ENCODE measurements at regions not wholly inside any gene's neighbourhood (a gene's known extent, or its start where the extent isn't known, plus 50 kb on each side); places are given as distances from the start of the nearest gene placed in this dataset.

- DNase-seq: no peak
Observed at GRCh38 chr6:51336185-51336584, 517.5 kb downstream of the TFAP2B start.

DNA sequence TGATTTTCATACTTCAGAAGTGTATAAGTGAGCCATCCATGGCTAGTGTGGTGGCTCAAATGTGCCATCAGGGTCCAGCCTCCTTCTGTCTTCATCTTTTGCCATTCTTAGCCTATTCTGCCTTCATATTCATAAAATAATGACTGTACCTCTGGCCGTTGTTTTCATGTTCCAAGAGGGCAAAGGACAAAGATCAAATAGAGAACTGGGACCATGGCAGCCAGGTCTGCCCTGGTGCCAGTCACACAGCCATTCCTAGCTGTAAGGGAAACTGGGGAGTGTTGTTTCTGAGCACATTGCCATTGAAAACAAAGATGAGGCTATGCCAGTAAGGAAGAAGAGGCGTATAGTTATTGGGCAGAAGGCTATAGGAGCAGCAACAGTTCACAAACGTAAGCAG lies 518.6 kb downstream of the TFAP2B start:
- DNase-seq: no peak

GRCh38 chr6:51339108-51339507 lies 520.4 kb downstream of the TFAP2B start:
- no peak for DNase-seq

- no peak for DNase-seq
Observed at GRCh38 chr6:51339728-51340127, 521.1 kb downstream of the TFAP2B start.

DNA sequence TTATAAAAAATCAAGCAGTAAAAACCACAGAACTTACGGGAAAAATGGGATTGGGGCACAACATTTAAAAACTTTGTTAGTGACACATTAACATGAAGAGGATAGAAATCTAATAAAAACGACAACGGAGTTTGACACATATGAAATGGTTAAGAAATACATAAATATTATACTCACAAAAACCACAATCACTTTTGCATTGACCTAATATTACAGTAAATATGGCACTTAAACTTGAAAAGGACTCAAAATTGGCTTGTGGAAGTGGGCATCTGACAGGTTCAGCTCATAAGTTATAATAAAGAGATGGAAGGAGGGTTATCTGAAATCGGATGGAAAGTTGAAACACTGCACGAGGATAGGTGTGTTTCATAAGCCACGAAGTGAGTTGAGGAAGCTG lies 523.7 kb downstream of the TFAP2B start:
- no peak for DNase-seq

- no peak for DNase-seq
Observed at GRCh38 chr6:51349857-51350256, 531.2 kb downstream of the TFAP2B start.

DNA sequence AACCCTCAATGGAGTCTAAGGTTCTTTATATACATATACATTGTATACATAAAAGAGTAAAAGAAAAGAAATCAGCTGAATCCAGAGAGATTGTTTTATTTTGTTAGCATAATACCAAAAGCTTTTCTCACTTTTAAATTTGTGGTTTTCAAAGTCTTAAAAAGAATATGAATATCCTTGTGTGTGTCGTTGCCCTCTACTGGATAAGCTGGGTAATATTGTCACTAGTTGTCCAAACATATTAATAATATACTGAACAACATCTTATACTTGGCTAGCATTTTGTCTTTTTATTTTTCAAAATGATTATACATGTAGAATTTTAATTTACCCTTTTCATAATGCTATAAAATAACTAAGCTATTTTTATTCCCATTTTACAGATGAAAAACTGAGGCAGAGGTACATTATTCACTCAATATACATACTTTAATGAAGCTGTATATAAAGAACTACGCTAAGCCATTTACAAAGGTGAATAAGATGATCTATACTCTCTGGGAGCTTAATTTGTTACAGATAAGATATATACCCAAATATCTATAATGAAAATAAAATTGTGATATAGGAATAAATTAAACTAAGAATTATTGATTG lies 531.7 kb downstream of the TFAP2B start:
- DNase-seq: peak; percentile 3

- no peak for DNase-seq
Observed at GRCh38 chr6:51352506-51353029, 533.9 kb downstream of the TFAP2B start.

DNA sequence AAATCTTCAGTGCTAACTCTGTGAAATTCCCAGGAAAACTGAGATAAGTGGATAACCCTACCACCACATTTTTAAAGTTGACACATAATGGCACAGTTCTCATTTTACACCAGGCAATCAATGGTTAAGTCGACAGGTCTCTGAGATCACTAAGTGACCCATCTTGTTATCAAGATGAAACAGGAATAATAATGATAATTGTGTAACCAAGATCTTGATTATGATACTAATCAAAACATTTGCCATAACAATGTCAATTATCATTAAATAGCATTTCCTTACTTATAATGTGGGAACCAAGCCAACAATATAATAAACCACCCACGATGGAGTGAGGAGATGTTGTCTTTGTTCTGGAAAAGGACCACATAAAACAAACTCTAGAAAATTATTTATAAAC lies 541.6 kb downstream of the TFAP2B start:
- DNase-seq: no peak

DNA sequence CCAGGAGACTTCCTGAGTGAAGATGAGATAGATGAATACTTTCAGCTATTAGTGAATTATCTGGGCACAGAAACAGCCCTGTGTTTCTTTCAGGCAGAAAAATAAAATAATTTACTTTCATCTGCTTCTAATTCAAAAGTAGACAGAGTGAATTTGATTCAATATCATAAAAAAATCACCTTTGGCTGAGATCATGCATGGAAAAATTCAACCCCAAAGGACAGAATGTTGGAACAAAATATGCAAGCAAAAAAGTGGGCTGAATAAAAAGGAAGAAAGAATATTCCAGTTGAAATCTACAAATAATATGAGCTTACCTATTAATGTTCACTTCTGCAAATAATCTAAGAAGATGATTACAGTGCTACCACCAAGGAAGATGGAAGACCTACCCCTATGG lies 546.9 kb downstream of the TFAP2B start:
- no peak for DNase-seq

DNA sequence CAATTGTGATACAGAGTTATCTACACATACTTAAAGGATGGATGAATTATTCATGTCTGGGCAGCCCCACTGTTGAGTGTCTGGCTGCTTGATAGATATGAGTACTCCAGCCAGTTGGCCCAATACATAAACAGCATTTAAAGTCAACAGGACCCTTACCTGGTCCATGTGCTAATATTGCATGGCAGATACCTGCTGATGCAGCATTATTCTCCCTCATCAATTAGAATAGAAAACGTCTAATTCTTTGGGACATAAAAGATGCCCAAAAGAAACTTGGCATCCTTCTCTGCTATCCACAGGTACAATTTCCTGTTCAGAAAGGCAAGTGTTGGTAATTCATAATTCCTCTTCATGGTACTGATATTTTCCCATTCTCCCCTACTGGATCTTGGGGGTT lies 550.8 kb downstream of the TFAP2B start:
- no peak for DNase-seq

- no peak for DNase-seq
Observed at GRCh38 chr6:51382847-51383246, 564.2 kb downstream of the TFAP2B start.

- DNase-seq: no peak
Observed at GRCh38 chr6:51384736-51385135, 566.1 kb downstream of the TFAP2B start.

DNA sequence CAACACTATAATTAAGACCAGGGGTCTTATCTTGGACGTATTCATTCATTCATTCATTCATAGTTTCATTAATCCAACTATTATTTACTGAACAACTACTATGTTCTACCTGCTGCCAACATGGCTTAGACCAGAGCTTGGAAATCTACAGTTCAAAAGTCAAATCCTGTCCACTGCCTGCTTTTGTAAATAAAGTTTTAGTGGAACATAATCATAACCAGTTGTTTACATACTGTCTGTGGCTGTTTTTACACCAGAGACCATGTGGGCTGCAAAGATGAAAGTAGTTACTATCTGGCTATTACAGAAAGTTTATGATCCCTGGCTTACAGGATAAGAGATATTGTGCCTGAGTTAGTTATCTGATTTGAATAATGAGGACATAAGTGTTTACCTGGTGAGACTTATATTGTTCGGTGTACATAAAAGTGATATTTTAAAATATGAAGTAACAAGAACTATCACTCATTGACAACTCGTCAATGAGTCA lies 567.7 kb downstream of the TFAP2B start:
- no peak for DNase-seq

DNA sequence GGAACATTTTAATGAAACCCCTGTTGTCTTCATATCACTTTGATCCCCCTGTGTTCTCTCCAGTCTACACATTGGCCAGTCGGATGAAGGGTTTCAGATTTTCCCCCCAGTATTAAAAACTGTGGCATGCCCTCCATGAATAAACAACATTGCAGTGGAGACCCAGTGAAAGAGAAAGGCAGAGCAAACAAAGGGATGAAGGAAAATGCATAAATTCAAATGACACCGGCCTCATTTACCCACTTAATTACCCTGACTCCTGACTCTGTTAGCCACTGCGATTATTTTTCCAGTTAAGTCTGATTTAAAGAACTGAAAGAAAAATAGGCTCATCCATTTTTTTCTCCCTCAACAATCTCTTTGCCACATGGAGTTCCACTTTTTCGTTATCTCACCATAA lies 569.2 kb downstream of the TFAP2B start:
- no peak for DNase-seq

DNA sequence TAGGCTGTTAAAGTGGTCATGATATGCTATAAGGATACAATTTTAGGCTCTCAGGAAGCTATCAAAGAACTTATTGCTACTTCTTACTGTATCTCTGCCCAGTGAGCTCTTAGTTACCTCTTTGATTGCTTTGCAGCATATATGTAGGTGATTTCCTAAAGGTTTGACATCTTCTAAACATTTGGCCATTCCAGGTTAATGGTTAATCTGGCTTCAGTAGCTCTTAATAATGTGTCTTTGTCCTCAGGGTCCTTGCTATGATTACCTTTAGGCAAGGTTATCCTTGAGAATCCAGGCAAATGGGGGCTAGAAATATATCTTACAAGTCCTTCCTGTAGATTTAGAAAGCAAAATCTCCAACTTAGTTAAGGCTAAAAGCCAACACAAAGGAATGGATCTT lies 575.4 kb downstream of the TFAP2B start:
- DNase-seq: no peak

- no peak for DNase-seq
Observed at GRCh38 chr6:51396583-51396982, 577.9 kb downstream of the TFAP2B start.

DNA sequence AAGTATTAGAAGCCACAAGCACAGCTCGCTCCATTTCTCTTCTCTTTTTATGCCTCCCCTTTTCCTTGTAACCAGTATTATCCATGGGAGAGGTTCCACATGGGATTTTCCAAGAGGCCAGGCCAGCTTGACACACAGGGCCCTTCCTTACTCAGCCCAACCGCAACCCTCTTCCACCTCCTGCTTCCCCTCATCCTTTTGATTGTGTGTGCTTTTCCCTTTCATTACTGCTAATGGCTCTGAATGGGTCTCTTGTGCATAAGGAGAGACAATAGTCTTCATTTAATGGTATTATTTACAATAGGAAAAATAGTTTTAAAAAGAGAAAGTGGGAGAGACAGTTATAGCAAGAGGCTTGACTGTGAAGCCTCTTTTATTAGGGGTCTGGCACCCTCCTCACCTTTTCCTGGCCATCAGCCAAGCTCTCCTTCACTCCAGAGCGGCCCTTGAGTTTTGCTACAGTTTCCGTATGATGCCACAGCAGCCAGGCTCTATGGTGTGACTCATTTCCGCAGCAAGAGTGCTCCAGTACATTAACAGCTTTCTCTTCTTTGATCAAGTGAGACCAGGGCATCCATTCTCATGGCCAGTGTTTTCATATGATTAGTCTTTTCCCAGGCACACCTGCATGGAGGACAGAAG lies 579.5 kb downstream of the TFAP2B start:
- no peak for DNase-seq

- DNase-seq: no peak
Observed at GRCh38 chr6:51398793-51399192, 580.1 kb downstream of the TFAP2B start.

- no peak for DNase-seq
Observed at GRCh38 chr6:51410453-51410852, 591.8 kb downstream of the TFAP2B start.

DNA sequence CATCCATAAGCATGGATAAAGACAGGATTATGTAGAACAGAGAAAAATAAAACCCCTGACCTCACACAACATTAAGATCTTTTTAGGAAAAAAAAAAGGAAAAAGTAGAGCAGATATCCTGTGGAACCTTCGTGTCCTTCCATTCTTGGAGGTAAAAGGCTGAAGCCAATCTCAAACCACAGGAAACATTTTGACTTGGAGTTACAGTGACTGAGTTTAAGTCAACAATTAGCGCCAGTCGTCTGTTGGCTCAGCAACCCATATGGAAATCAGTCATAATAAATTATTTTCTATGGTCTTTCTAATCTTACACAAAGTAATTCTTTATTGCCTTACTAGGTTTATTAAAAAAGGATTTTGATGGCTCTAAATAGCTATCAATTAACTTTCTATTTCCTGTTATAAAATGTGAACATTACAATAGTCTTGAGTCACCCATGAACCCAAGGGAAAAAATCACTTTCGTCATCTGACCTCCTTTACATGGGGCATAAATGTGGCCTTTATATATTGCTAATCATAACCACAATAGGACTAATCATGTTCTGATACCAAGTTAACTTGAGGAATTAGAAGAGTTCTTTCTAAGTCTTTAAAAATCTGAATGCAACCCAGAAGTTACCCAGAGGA lies 592.9 kb downstream of the TFAP2B start:
- DNase-seq: no peak

DNA sequence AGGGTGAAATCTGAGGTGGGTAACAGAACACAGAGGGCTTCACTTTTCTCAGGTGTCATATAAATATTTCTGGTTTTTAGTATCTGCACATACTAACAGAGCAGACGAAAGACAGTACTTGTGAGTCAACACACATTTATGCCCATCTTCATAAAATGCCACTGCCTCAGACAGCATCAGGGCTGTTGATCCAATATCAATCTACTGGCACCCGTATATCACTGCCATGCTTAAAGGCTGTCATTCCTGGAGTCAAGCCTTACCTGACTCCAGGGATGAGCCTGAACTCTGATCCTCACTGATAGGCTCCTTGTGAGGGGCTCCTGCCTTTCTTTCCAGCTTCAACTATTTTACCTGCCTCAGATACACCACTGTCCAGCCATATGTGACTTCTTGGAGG lies 595.7 kb downstream of the TFAP2B start:
- DNase-seq: no peak

GRCh38 chr6:51415501-51415900 lies 596.8 kb downstream of the TFAP2B start:
- DNase-seq: no peak

DNA sequence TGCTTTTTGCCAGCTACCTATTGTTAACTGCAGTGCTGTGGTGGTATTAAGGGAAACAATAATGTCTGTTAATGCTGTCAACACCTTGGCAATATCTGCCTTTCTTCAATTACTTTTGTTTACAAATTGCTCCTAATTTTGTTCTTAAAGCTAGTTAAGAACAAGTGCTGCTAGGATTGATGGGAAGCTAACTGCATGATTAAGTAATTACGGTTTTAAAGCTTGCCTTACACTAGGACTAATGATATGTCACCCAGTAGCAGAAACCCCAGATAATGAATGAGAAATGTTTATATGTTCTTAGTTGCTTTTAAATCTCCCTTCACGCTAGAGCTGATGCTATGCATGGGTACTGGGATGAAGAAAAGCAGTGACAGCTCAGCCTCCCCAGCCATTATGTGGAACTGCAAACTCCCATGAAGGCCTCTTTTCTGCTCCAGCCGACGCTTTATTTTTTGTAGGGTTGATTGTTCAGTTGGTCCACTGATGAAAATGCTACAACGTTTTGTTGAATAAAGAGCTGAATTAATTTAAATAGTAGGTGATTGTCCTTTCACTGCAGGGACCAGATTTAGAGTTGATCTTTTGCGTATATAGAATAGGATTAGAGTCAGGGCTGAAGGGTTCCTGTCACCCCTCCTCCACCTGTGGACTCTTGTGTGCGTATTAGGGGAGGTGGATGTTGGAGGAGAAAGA lies 610.5 kb downstream of the TFAP2B start:
- no peak for DNase-seq

Data from fibroblast of upper back skin (primary cell).